Posterior cingulate gyrus (tissue), 11 donors: ENCODE measurements at regions not wholly inside any gene's neighbourhood (a gene's known extent, or its start where the extent isn't known, plus 50 kb on each side); places are given as distances from the start of the nearest gene placed in this dataset.

Experiments used
- DNase-seq, 10 donors: peaks; one replicate each; pipeline versions ENCODE4 v3.0.0 to v3.0.0-alpha.2; 2020 to 2021; ENCODE audit warnings: mixed read lengths in 3 of 10
- intact Hi-C: fragments of 100-400 bp; cut with DNase I; formaldehyde crosslinking; loops from one replicate; pipeline ENCODE4 v1.15.1; 2023

DNA sequence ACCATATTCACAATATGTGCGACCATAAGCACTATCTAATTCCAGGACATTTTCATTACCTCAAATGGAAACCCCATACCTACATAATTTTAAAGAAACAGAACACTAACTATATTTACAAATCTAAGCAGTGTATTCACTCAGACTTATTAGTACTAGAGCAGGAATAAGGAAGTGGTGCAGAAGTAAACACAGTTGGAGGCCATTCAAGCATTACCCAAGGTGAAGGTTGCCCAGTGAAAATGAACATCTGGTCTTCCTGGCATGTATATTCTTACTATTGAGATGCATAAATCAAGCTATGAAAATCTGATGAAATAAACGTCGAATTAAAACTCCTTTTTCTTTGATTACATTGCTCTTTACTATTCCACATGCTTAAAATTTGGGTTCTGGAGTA is 78.9 kb upstream of the TTC14 start:
- DNase-seq, result no peak
- intact Hi-C loops, result no loop called here

GRCh38 chr3:180528843-180529242 is 73.1 kb upstream of the TTC14 start:
- intact Hi-C loops, result no loop called here
- peak in 1 of 10 donors; percentile 26 for DNase-seq

GRCh38 chr3:180529778-180530177 is 72.2 kb upstream of the TTC14 start:
- intact Hi-C loops, result no loop called here
- DNase-seq, result no peak

- intact Hi-C loops, result no loop called here
- DNase-seq, result no peak
These were observed 71.7 kb upstream of the TTC14 start for GRCh38 chr3:180530276-180530675.

GRCh38 chr3:180531303-180532278 is 70.4 kb upstream of the TTC14 start:
- DNase-seq, result peak in 3 of 10 donors; percentile 48 to 79 (median 57)
- intact Hi-C loops, result no loop called here

DNA sequence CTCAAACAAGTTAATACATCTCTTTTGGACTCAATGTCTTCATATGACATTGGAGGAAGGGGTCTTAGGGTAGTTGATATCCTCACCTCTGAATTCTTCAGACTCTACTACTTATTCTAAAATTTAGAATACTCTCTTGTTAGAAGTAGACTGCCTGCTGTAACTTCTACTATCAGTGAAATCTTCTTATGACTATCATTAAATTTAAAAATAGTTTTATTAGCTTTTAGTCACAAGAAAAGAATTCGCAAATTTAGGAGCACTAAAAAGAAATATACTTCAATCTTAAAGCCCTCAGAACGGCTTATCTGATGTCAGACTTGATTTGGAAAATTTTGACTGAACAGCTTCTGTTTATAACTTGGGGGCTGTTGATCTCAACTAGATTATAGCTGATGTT is 67.1 kb upstream of the TTC14 start:
- DNase-seq, result no peak
- intact Hi-C loops, result no loop called here

- no peak for DNase-seq
These were observed 63.5 kb upstream of the TTC14 start for GRCh38 chr3:180538493-180538892.

DNA sequence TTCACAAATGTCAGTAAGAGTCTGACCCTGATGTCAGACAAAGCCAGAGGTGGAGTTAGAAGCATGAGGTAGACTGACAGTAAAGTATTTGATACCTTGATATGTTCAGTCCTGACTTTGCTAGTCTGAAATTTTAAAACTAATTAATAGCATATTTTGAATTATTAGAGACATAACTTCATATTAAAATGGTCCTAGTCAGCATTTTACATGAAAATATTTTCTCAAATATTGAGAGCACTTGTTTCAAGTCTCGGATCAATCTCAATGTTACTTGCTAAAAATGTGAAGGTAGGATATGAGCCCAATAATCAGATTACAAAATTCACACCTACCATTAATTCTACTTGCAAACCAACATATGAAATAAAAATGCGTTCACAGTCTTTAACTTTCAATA is 58.1 kb upstream of the TTC14 start:
- intact Hi-C loops, result no loop called here
- DNase-seq, result no peak

More at GRCh38 chr3:180538493-180538892, 63.5 kb upstream of the TTC14 start:
- intact Hi-C loops, result no loop called here

DNA sequence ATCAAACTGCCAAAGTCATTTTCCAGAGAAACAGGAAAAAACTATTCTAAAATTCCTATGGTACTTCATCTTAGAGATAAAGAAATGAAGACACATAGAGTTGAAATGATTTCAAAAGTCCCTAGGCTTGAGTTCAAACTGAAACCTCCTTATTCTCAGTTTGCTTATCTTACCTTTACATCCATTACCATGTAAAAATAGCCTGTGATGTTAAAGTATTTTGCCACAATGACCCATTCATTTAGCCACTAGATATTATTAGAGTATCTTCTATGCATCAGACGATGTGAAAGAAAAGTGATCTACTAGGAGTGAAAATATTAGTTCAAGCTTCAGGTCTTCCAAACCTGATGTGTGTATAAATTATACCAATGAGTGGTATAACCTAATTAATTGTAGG is 55.1 kb upstream of the TTC14 start:
- intact Hi-C loops, result no loop called here
- no peak for DNase-seq

- intact Hi-C loops, result no loop called here
- DNase-seq, result no peak
These were observed 53.9 kb upstream of the TTC14 start for GRCh38 chr3:180548050-180548449.
